Astrocyte (in vitro differentiated cells and primary cell): ENCODE measurements at regions not wholly inside any gene's neighbourhood (a gene's known extent, or its start where the extent isn't known, plus 50 kb on each side); places are given as distances from the start of the nearest gene placed in this dataset.

ENCODE experiments used
- DNase-seq: peaks from one replicate; pipeline ENCODE4 v3.0.0-alpha.2; 2010; ENCODE audit warnings: low read depth
- FAIRE-seq: peaks from 2 replicates; lab custom pipeline; 2011; peaks lifted over from hg19 to GRCh38; lab: Jason Lieb, UNC
- H2AFZ ChIP-seq: 2 replicates; pipeline ENCODE4 v1.6.0; 2012; ENCODE audit warnings: low read depth, low read length, inconsistent platforms
- H3K27ac ChIP-seq: 2 replicates; pipeline ENCODE4 v1.5.1; 2011; ENCODE audit warnings: low read depth, low read length, inconsistent platforms
- H3K27me3 ChIP-seq: 2 replicates; pipeline ENCODE4 v1.6.0; 2011; ENCODE audit warnings: low read length, inconsistent platforms; ENCODE audit not compliant: insufficient read depth
- H3K36me3 ChIP-seq: 2 replicates; pipeline ENCODE4 v1.5.1; 2011; ENCODE audit warnings: low read length, inconsistent platforms; ENCODE audit not compliant: insufficient read depth
- H3K4me1 ChIP-seq: 2 replicates; pipeline ENCODE4 v1.5.1; 2011; ENCODE audit warnings: low read length, inconsistent platforms; ENCODE audit not compliant: insufficient read depth
- H3K4me2 ChIP-seq: 2 replicates; pipeline ENCODE4 v1.6.0; 2012; ENCODE audit warnings: low read length, inconsistent platforms
- H3K4me3 ChIP-seq: 2 replicates; pipeline ENCODE4 v1.5.1; 2011; ENCODE audit warnings: low read depth, mild to moderate bottlenecking, low read length, inconsistent platforms; ENCODE audit not compliant: insufficient read depth
- H3K79me2 ChIP-seq: 2 replicates; pipeline ENCODE4 v1.6.0; 2012; ENCODE audit warnings: mild to moderate bottlenecking, low read length, inconsistent platforms; ENCODE audit not compliant: insufficient read depth
- H3K9ac ChIP-seq: 2 replicates; pipeline ENCODE4 v1.6.0; 2012; ENCODE audit warnings: mild to moderate bottlenecking, low read length, inconsistent platforms
- H3K9me3 ChIP-seq: 2 replicates; pipeline ENCODE4 v1.5.1; 2012; ENCODE audit warnings: low read depth, mild to moderate bottlenecking, low read length, inconsistent platforms; ENCODE audit not compliant: insufficient read depth
- H4K20me1 ChIP-seq: 2 replicates; pipeline ENCODE4 v1.6.0; 2012; ENCODE audit warnings: low read length, inconsistent platforms; ENCODE audit not compliant: insufficient read depth
- H3K27ac Mint-ChIP-seq: one replicate; pipeline ENCODE4 v1.8.0; 2021; ENCODE audit warnings: mild to moderate bottlenecking, mixed read lengths; ENCODE audit not compliant: unreplicated experiment
- H3K27me3 Mint-ChIP-seq: one replicate; pipeline ENCODE4 v1.8.0; 2021; ENCODE audit warnings: low read depth, mixed read lengths; ENCODE audit not compliant: unreplicated experiment
- H3K36me3 Mint-ChIP-seq: one replicate; pipeline ENCODE4 v1.8.0; 2021; ENCODE audit warnings: low read depth, mixed read lengths; ENCODE audit not compliant: unreplicated experiment
- H3K4me1 Mint-ChIP-seq: one replicate; pipeline ENCODE4 v1.8.0; 2021; ENCODE audit warnings: low read depth, mixed read lengths; ENCODE audit not compliant: unreplicated experiment
- H3K4me3 Mint-ChIP-seq: one replicate; pipeline ENCODE4 v1.8.0; 2021; ENCODE audit warnings: mild to moderate bottlenecking, moderate library complexity, mixed read lengths; ENCODE audit not compliant: unreplicated experiment
- H3K9me3 Mint-ChIP-seq: one replicate; pipeline ENCODE4 v1.8.0; 2021; ENCODE audit warnings: mild to moderate bottlenecking, mixed read lengths; ENCODE audit not compliant: unreplicated experiment
- CTCF ChIP-seq: IDR thresholded peaks from 2 replicates; pipeline ENCODE4 v1.5.1; 2011; ENCODE audit warnings: low read depth, mild to moderate bottlenecking, inconsistent platforms, low read length, moderate library complexity; ENCODE audit not compliant: insufficient read depth
- EZH2 ChIP-seq: IDR thresholded peaks from 2 replicates; pipeline ENCODE4 v1.6.1; 2012; ENCODE audit warnings: mild to moderate bottlenecking, low read length, inconsistent platforms; ENCODE audit not compliant: insufficient read depth

- Histone ChIP-seq H3K27me3 (no peaks in the 10 kb centered on the region), H3K9ac (no peak overlapping the region), H2AFZ (no peak overlapping the region), H3K36me3 (no peaks in the 10 kb centered on the region), H3K27ac (no peak overlapping the region), H3K9me3 (no peaks in the 10 kb centered on the region), H3K79me2 (no peaks in the 10 kb centered on the region), H3K4me3 (no peak overlapping the region), H3K4me1 (no peaks in the 10 kb centered on the region), H4K20me1 (no peaks in the 10 kb centered on the region), H3K4me2 (no peak overlapping the region)
- H3K27me3 Mint-ChIP-seq = no peaks in the 10 kb centered on the region
- FAIRE-seq (no peak), DNase-seq (peak; percentile 10)
- peaks cover 5% of the 10 kb centered on the region for H3K4me1 Mint-ChIP-seq
- TF ChIP-seq EZH2 (no peak), CTCF (no peak)
- no peak overlapping the region for H3K4me3 Mint-ChIP-seq
- H3K9me3 Mint-ChIP-seq = peaks cover 19% of the 10 kb centered on the region
- H3K36me3 Mint-ChIP-seq = peaks cover 2% of the 10 kb centered on the region
- no peak overlapping the region for H3K27ac Mint-ChIP-seq
These were observed 367.8 kb downstream of the TLE1 start for GRCh38 chr9:81321551-81321950.

- TF ChIP-seq CTCF (no peak), EZH2 (no peak)
- no peak overlapping the region for H3K9ac ChIP-seq
- Mint-ChIP-seq H3K9me3 (peaks cover 16% of the 10 kb centered on the region), H3K27ac (no peak overlapping the region), H3K36me3 (peaks cover 2% of the 10 kb centered on the region), H3K27me3 (no peaks in the 10 kb centered on the region), H3K4me3 (no peak overlapping the region), H3K4me1 (peaks cover 5% of the 10 kb centered on the region)
- no peaks in the 10 kb centered on the region for H4K20me1 ChIP-seq
- no peaks in the 10 kb centered on the region for H3K79me2 ChIP-seq
- no peak overlapping the region for H2AFZ ChIP-seq
- no peaks in the 10 kb centered on the region for H3K9me3 ChIP-seq
- H3K4me2 ChIP-seq = no peak overlapping the region
- no peaks in the 10 kb centered on the region for H3K27me3 ChIP-seq
- H3K36me3 ChIP-seq = no peaks in the 10 kb centered on the region
- no peak for FAIRE-seq
- DNase-seq = no peak
- no peak overlapping the region for H3K4me3 ChIP-seq
- no peaks in the 10 kb centered on the region for H3K4me1 ChIP-seq
- H3K27ac ChIP-seq = no peak overlapping the region
These were observed 368.4 kb downstream of the TLE1 start for GRCh38 chr9:81320909-81321482.

- no peak overlapping the region for H3K27ac ChIP-seq
- FAIRE-seq (peak; percentile 49), DNase-seq (peak; percentile 72)
- Mint-ChIP-seq H3K4me1 (peaks cover 5% of the 10 kb centered on the region), H3K27me3 (no peaks in the 10 kb centered on the region), H3K27ac (no peak overlapping the region), H3K4me3 (no peak overlapping the region), H3K36me3 (no peaks in the 10 kb centered on the region), H3K9me3 (peaks cover 3% of the 10 kb centered on the region)
- no peaks in the 10 kb centered on the region for H3K9me3 ChIP-seq
- no peak overlapping the region for H3K9ac ChIP-seq
- no peak for TF ChIP-seq EZH2
- TF ChIP-seq CTCF = no peak
- H3K27me3 ChIP-seq = no peaks in the 10 kb centered on the region
- no peaks in the 10 kb centered on the region for H3K79me2 ChIP-seq
- H4K20me1 ChIP-seq = no peaks in the 10 kb centered on the region
- no peak overlapping the region for H2AFZ ChIP-seq
- no peak overlapping the region for H3K4me3 ChIP-seq
- H3K4me1 ChIP-seq = no peaks in the 10 kb centered on the region
- H3K4me2 ChIP-seq = no peak overlapping the region
- no peaks in the 10 kb centered on the region for H3K36me3 ChIP-seq
These were observed 370.8 kb downstream of the TLE1 start for GRCh38 chr9:81318571-81318970.
